SK-N-SH treated with all-trans-retinoic acid at 6 μM for 48 hours (cell line): ENCODE measurements at regions not wholly inside any gene's neighbourhood (a gene's known extent, or its start where the extent isn't known, plus 50 kb on each side); places are given as distances from the start of the nearest gene placed in this dataset.

Experiments
- ATAC-seq: fragments of 200-7000 bp; cut with Tn5 transposase; 3 replicates; pipeline ENCODE4 v1.9.1; 2020; ENCODE audit warnings: mild to moderate bottlenecking, moderate library complexity
- ARNTL ChIP-seq: fragments of 450-650 bp; formaldehyde crosslinking; IDR thresholded peaks from 2 replicates; pipeline ENCODE4 v1.5.0; 2020; ENCODE audit warnings: low read depth, mild to moderate bottlenecking, moderate library complexity, borderline replicate concordance
- BACH2 ChIP-seq: fragments of 250-450 bp; sonication (Bioruptor Pico); IDR thresholded peaks from 2 replicates; pipeline ENCODE4 v1.9.0; 2021; ENCODE audit warnings: mild to moderate bottlenecking, borderline replicate concordance
- CREB5 ChIP-seq: fragments of 250-450 bp; sonication (Bioruptor Pico); IDR thresholded peaks from 2 replicates; pipeline ENCODE4 v1.5.1; 2020; ENCODE audit warnings: low read depth, mild to moderate bottlenecking, moderate library complexity
- CSDC2 ChIP-seq: fragments of 250-450 bp; sonication (Bioruptor Pico); IDR thresholded peaks from 2 replicates; pipeline ENCODE4 v1.5.0; 2020; ENCODE audit warnings: mild to moderate bottlenecking, moderate library complexity
- ESRRG ChIP-seq: fragments of 250-450 bp; sonication (Bioruptor Pico); IDR thresholded peaks from 2 replicates; pipeline ENCODE4 v1.6.1; 2021; ENCODE audit warnings: mild to moderate bottlenecking
- GLIS3 ChIP-seq: fragments of 250-450 bp; sonication (Bioruptor Pico); IDR thresholded peaks from 2 replicates; pipeline ENCODE4 v1.5.0; 2020; ENCODE audit warnings: mild to moderate bottlenecking, moderate library complexity
- ISL1 ChIP-seq: fragments of 250-450 bp; sonication (Bioruptor Pico); IDR thresholded peaks from 2 replicates; pipeline ENCODE4 v2.1.2; 2022; ENCODE audit warnings: mild to moderate bottlenecking, moderate library complexity
- OSR1 ChIP-seq: fragments of 250-450 bp; sonication (Bioruptor Pico); IDR thresholded peaks from 2 replicates; pipeline ENCODE4 v1.8.0; 2022; ENCODE audit warnings: moderate library complexity, mild to moderate bottlenecking, inconsistent platforms
- POU6F1 ChIP-seq: fragments of 250-450 bp; sonication (Bioruptor Pico); IDR thresholded peaks from 2 replicates; pipeline ENCODE4 v1.8.0; 2021; ENCODE audit warnings: low read depth, mild to moderate bottlenecking, moderate library complexity, borderline replicate concordance
- PPARA ChIP-seq: fragments of 250-450 bp; sonication (Bioruptor Pico); IDR thresholded peaks from 2 replicates; pipeline ENCODE4 v1.5.0; 2020; ENCODE audit warnings: mild to moderate bottlenecking, borderline replicate concordance
- RARB ChIP-seq: fragments of 250-450 bp; sonication (Bioruptor Pico); IDR thresholded peaks from 2 replicates; pipeline ENCODE4 v1.8.0; 2021; ENCODE audit warnings: mild to moderate bottlenecking, moderate library complexity
- TCF4 ChIP-seq: fragments of 250-450 bp; sonication (Bioruptor Pico); IDR thresholded peaks from 2 replicates; pipeline ENCODE4 v1.8.0; 2021; ENCODE audit warnings: mild to moderate bottlenecking, moderate library complexity, borderline replicate concordance
- TOX ChIP-seq: fragments of 250-450 bp; sonication (Bioruptor Pico); IDR thresholded peaks from 2 replicates; pipeline ENCODE4 v1.8.0; 2021; ENCODE audit warnings: mild to moderate bottlenecking, moderate library complexity, borderline replicate concordance
- ZC3H10 ChIP-seq: fragments of 250-450 bp; sonication (Bioruptor Pico); IDR thresholded peaks from 2 replicates; pipeline ENCODE4 v1.5.1; 2021; ENCODE audit warnings: mild to moderate bottlenecking, moderate library complexity
- ZFP30 ChIP-seq: fragments of 450-650 bp; formaldehyde crosslinking; IDR thresholded peaks from 2 replicates; pipeline ENCODE4 v1.5.0; 2022; ENCODE audit warnings: mild to moderate bottlenecking, moderate library complexity
- ZNF565 ChIP-seq: fragments of 450-650 bp; formaldehyde crosslinking; conservative IDR thresholded peaks from 2 replicates; pipeline ENCODE4 v1.5.0; 2020; ENCODE audit warnings: low read depth, mild to moderate bottlenecking, moderate library complexity
- ZNF70 ChIP-seq: fragments of 450-650 bp; formaldehyde crosslinking; IDR thresholded peaks from 2 replicates; pipeline ENCODE4 v1.5.0; 2020; ENCODE audit warnings: mild to moderate bottlenecking, moderate library complexity
- ZNF8 ChIP-seq: fragments of 450-650 bp; formaldehyde crosslinking; IDR thresholded peaks from 2 replicates; pipeline ENCODE4 v1.5.0; 2020; ENCODE audit warnings: mild to moderate bottlenecking, moderate library complexity
- TF ChIP-seq, protein P1 (sequence below): fragments of 250-450 bp; sonication (Bioruptor Pico); IDR thresholded peaks from 2 replicates; pipeline ENCODE4 v1.5.0; 2020; ENCODE audit warnings: mild to moderate bottlenecking, moderate library complexity
- TF ChIP-seq, protein P2 (sequence below): fragments of 250-450 bp; sonication (Bioruptor Pico); IDR thresholded peaks from 2 replicates; pipeline ENCODE4 v1.5.1; 2021; ENCODE audit warnings: mild to moderate bottlenecking, moderate library complexity
- TF ChIP-seq, protein P3 (sequence below): fragments of 250-450 bp; sonication (Bioruptor Pico); IDR thresholded peaks from 2 replicates; pipeline ENCODE4 v1.8.0; 2020; ENCODE audit warnings: mild to moderate bottlenecking, moderate library complexity, borderline replicate concordance

GRCh38 chr21:24826822-24827221 is 780.5 kb downstream of the MRPL39 start:
- TF ChIP-seq ISL1 (CRISPR knock-in tag) (no peak), ARNTL (CRISPR knock-in tag) (no peak), ZNF565 (CRISPR knock-in tag) (no peak), BACH2 (CRISPR knock-in tag) (no peak), ZFP30 (CRISPR knock-in tag) (no peak), ZC3H10 (CRISPR knock-in tag) (no peak), TCF4 (CRISPR knock-in tag) (no peak), CSDC2 (CRISPR knock-in tag) (no peak), CREB5 (CRISPR knock-in tag) (no peak), POU6F1 (CRISPR knock-in tag) (no peak), ZNF8 (no peak), PPARA (no peak), TOX (CRISPR knock-in tag) (no peak), GLIS3 (no peak), ZNF70 (CRISPR knock-in tag) (no peak), RARB (CRISPR knock-in tag) (no peak)
- TF ChIP-seq, protein P1, sequence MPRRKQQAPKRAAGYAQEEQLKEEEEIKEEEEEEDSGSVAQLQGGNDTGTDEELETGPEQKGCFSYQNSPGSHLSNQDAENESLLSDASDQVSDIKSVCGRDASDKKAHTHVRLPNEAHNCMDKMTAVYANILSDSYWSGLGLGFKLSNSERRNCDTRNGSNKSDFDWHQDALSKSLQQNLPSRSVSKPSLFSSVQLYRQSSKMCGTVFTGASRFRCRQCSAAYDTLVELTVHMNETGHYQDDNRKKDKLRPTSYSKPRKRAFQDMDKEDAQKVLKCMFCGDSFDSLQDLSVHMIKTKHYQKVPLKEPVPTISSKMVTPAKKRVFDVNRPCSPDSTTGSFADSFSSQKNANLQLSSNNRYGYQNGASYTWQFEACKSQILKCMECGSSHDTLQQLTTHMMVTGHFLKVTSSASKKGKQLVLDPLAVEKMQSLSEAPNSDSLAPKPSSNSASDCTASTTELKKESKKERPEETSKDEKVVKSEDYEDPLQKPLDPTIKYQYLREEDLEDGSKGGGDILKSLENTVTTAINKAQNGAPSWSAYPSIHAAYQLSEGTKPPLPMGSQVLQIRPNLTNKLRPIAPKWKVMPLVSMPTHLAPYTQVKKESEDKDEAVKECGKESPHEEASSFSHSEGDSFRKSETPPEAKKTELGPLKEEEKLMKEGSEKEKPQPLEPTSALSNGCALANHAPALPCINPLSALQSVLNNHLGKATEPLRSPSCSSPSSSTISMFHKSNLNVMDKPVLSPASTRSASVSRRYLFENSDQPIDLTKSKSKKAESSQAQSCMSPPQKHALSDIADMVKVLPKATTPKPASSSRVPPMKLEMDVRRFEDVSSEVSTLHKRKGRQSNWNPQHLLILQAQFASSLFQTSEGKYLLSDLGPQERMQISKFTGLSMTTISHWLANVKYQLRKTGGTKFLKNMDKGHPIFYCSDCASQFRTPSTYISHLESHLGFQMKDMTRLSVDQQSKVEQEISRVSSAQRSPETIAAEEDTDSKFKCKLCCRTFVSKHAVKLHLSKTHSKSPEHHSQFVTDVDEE (CRISPR knock-in tag) = no peak
- TF ChIP-seq, protein P2, sequence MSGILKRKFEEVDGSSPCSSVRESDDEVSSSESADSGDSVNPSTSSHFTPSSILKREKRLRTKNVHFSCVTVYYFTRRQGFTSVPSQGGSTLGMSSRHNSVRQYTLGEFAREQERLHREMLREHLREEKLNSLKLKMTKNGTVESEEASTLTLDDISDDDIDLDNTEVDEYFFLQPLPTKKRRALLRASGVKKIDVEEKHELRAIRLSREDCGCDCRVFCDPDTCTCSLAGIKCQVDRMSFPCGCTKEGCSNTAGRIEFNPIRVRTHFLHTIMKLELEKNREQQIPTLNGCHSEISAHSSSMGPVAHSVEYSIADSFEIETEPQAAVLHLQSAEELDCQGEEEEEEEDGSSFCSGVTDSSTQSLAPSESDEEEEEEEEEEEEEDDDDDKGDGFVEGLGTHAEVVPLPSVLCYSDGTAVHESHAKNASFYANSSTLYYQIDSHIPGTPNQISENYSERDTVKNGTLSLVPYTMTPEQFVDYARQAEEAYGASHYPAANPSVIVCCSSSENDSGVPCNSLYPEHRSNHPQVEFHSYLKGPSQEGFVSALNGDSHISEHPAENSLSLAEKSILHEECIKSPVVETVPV (CRISPR knock-in tag) = no peak
- TF ChIP-seq, protein P3, sequence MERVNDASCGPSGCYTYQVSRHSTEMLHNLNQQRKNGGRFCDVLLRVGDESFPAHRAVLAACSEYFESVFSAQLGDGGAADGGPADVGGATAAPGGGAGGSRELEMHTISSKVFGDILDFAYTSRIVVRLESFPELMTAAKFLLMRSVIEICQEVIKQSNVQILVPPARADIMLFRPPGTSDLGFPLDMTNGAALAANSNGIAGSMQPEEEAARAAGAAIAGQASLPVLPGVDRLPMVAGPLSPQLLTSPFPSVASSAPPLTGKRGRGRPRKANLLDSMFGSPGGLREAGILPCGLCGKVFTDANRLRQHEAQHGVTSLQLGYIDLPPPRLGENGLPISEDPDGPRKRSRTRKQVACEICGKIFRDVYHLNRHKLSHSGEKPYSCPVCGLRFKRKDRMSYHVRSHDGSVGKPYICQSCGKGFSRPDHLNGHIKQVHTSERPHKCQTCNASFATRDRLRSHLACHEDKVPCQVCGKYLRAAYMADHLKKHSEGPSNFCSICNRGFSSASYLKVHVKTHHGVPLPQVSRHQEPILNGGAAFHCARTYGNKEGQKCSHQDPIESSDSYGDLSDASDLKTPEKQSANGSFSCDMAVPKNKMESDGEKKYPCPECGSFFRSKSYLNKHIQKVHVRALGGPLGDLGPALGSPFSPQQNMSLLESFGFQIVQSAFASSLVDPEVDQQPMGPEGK (CRISPR knock-in tag) = no peak
- TF ChIP-seq, all 23 proteins: peak for 0
- ATAC-seq = no peak

DNA sequence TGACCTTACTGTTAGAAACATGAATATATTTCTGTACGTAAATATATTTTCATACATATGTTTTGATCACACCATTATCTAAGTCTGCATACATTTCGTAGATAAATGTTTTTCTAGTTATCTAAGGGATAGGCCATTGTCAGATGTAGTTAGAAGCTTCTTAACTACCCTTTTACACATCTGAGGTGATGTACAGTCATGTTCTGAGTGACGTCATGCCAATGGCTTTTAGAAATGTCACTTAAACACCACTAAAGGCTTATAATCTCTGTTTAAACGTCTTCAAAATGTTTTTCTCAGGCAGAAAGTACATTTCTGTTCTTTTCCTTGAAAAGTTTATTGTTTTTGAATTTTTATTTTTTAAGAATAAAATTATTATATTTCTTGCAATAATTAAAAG is 781.9 kb downstream of the MRPL39 start:
- TF ChIP-seq ZC3H10 (CRISPR knock-in tag) = no peak
- TF ChIP-seq PPARA = no peak
- TF ChIP-seq, protein P1 (CRISPR knock-in tag) = no peak
- TF ChIP-seq TOX (CRISPR knock-in tag) = no peak
- TF ChIP-seq RARB (CRISPR knock-in tag) = no peak
- TF ChIP-seq, protein P2 (CRISPR knock-in tag) = no peak
- TF ChIP-seq ZNF70 (CRISPR knock-in tag) = no peak
- TF ChIP-seq ZNF565 (CRISPR knock-in tag) = no peak
- no peak for TF ChIP-seq OSR1 (CRISPR knock-in tag)
- TF ChIP-seq ESRRG (CRISPR knock-in tag) = no peak
- TF ChIP-seq ZFP30 (CRISPR knock-in tag) = no peak
- ATAC-seq = no peak
